Left kidney (tissue), 1 donor: ENCODE measurements at regions not wholly inside any gene's neighbourhood (a gene's known extent, or its start where the extent isn't known, plus 50 kb on each side); places are given as distances from the start of the nearest gene placed in this dataset.
A peak's percentile ranks its signal among the peaks of the same experiment; 100 is the strongest.
"Not testable (repeated sequence)": the region's sequence is repeated elsewhere in the genome, so short reads cannot be mapped to it uniquely, and the experiment has no call there.

ENCODE experiments used
- DNase-seq: peaks from one replicate; pipeline ENCODE4 v3.0.0-alpha.2; 2013

- DNase-seq, result no peak
These were observed 68.5 kb downstream of the CDC14C start for GRCh38 chr7:48992816-48993215.

GRCh38 chr7:49001610-49002033 lies 77.3 kb downstream of the CDC14C start:
- DNase-seq, result peak; percentile 41

- no peak for DNase-seq
These were observed 86.4 kb downstream of the CDC14C start for GRCh38 chr7:49010717-49011116.

- no peak for DNase-seq
These were observed 90.5 kb downstream of the CDC14C start for GRCh38 chr7:49014870-49015269.

- no peak for DNase-seq
These were observed 95.8 kb downstream of the CDC14C start for GRCh38 chr7:49020145-49020544.

GRCh38 chr7:49022448-49022847 lies 98.1 kb downstream of the CDC14C start:
- DNase-seq, result no peak

- DNase-seq, result no peak
These were observed 99.3 kb downstream of the CDC14C start for GRCh38 chr7:49023345-49024328.

- DNase-seq, result no peak
These were observed 105.9 kb downstream of the CDC14C start for GRCh38 chr7:49030221-49030620.

- DNase-seq, result not testable (repeated sequence)
These were observed 108.8 kb downstream of the CDC14C start for GRCh38 chr7:49033140-49033539.

GRCh38 chr7:49037346-49038210 lies 113.2 kb downstream of the CDC14C start:
- no peak for DNase-seq

- no peak for DNase-seq
These were observed 114.5 kb downstream of the CDC14C start for GRCh38 chr7:49038821-49039358.

- no peak for DNase-seq
These were observed 136.4 kb downstream of the CDC14C start for GRCh38 chr7:49060743-49061142.

- no peak for DNase-seq
These were observed 150.2 kb downstream of the CDC14C start for GRCh38 chr7:49074538-49074937.

GRCh38 chr7:49080896-49081475 lies 156.6 kb downstream of the CDC14C start:
- DNase-seq, result no peak

- no peak for DNase-seq
These were observed 163.7 kb downstream of the CDC14C start for GRCh38 chr7:49088017-49088416.

- DNase-seq, result no peak
These were observed 165.4 kb downstream of the CDC14C start for GRCh38 chr7:49089717-49090116.

GRCh38 chr7:49091089-49091488 lies 166.7 kb downstream of the CDC14C start:
- no peak for DNase-seq

- DNase-seq, result no peak
These were observed 167.2 kb downstream of the CDC14C start for GRCh38 chr7:49091519-49091918.

- no peak for DNase-seq
These were observed 168.9 kb downstream of the CDC14C start for GRCh38 chr7:49093218-49093617.

- no peak for DNase-seq
These were observed 170.5 kb downstream of the CDC14C start for GRCh38 chr7:49094866-49095265.

GRCh38 chr7:49099587-49100326 lies 175.4 kb downstream of the CDC14C start:
- no peak for DNase-seq
